ENCODE measurements at regions not wholly inside any gene's neighbourhood (a gene's known extent, or its start where the extent isn't known, plus 50 kb on each side); places are given as distances from the start of the nearest gene placed in this dataset.

GRCh38 chr7:106606120-106606519 lies 54.8 kb downstream of the CCDC71L start:
- Histone ChIP-seq H3K4me2 (ENCODE audit: control insufficient read depth, extremely low read depth, insufficient read depth, low read depth, low read length) (no peak overlapping the region), H3K79me2 (ENCODE audit: control insufficient read depth, insufficient read depth, low read length) (no peaks in the 10 kb centered on the region), H3K36me3 (ENCODE audit: control insufficient read depth in 2 of 2, extremely low read depth in 1 of 2, insufficient read depth in 2 of 2, low read length in 2 of 2) (no peaks in the 10 kb centered on the region), H3K27ac (ENCODE audit: control insufficient read depth, insufficient read depth, low read length) (no peak overlapping the region), H2AFZ (ENCODE audit: control insufficient read depth, low read length) (no peak overlapping the region), H3K9me3 (ENCODE audit: control insufficient read depth, low read depth, low read length) (no peaks in the 10 kb centered on the region), H3K4me3 (ENCODE audit: control insufficient read depth in 2 of 3, extremely low read depth in 1 of 3, insufficient read depth in 2 of 3, low read depth in 1 of 3, low read length in 3 of 3) (no peak overlapping the region), H4K20me1 (ENCODE audit: control insufficient read depth, extremely low read depth, insufficient read depth, low read length) (no peaks in the 10 kb centered on the region), H3K27me3 (ENCODE audit: control insufficient read depth, extremely low read depth, insufficient read depth, low read length) (no peaks in the 10 kb centered on the region), H3K9ac (ENCODE audit: control insufficient read depth, extremely low read depth, insufficient read depth, low read length) (no peak overlapping the region), H3K4me1 (ENCODE audit: control insufficient read depth, extremely low read depth, insufficient read depth, low read length) (peaks cover 20% of the 10 kb centered on the region), H3K9me1 (ENCODE audit: control insufficient read depth, extremely low read depth, insufficient read depth, low read length) (no peaks in the 10 kb centered on the region)
- TF ChIP-seq CTCF (optimal IDR thresholded peaks at IDR 0.05 in 1 of 3, IDR thresholded peaks at IDR 0.05 in 1 of 3, conservative IDR thresholded peaks at IDR 0.05 in 1 of 3; ENCODE audit: extremely low read depth in 1 of 3, insufficient read depth in 2 of 3, low read length in 3 of 3) (no peak), EZH2 (IDR thresholded peaks at IDR 0.05; ENCODE audit: low read length) (no peak)
- DNase-seq (ENCODE audit: low read depth, low spot score) (no peak), FAIRE-seq (no peak)
- dilution Hi-C loops (cut with MboI; ENCODE audit: extremely low pct_ligation_motif_present, low sequenced_read_pairs) = no loop called here

- dilution Hi-C loops (cut with MboI; ENCODE audit: extremely low pct_ligation_motif_present, low sequenced_read_pairs) = no loop called here
- DNase-seq (ENCODE audit: low read depth, low spot score) = no peak
Observed at GRCh38 chr7:106604971-106605370, 56.0 kb downstream of the CCDC71L start.

More at GRCh38 chr7:106604971-106605370, 56.0 kb downstream of the CCDC71L start:
- no peak for FAIRE-seq
- H3K4me2 ChIP-seq (ENCODE audit: control insufficient read depth, extremely low read depth, insufficient read depth, low read depth, low read length) = no peak overlapping the region
- TF ChIP-seq CTCF (optimal IDR thresholded peaks at IDR 0.05 in 1 of 3, IDR thresholded peaks at IDR 0.05 in 1 of 3, conservative IDR thresholded peaks at IDR 0.05 in 1 of 3; ENCODE audit: extremely low read depth in 1 of 3, insufficient read depth in 2 of 3, low read length in 3 of 3) (no peak), EZH2 (IDR thresholded peaks at IDR 0.05; ENCODE audit: low read length) (no peak)
- no peak overlapping the region for H3K27ac ChIP-seq (ENCODE audit: control insufficient read depth, insufficient read depth, low read length)
- H3K79me2 ChIP-seq (ENCODE audit: control insufficient read depth, insufficient read depth, low read length) = no peaks in the 10 kb centered on the region
- no peak overlapping the region for H3K4me3 ChIP-seq (ENCODE audit: control insufficient read depth in 2 of 3, extremely low read depth in 1 of 3, insufficient read depth in 2 of 3, low read depth in 1 of 3, low read length in 3 of 3)
- H3K9me3 ChIP-seq (ENCODE audit: control insufficient read depth, low read depth, low read length) = no peaks in the 10 kb centered on the region
- H3K9me1 ChIP-seq (ENCODE audit: control insufficient read depth, extremely low read depth, insufficient read depth, low read length) = no peaks in the 10 kb centered on the region
- H3K36me3 ChIP-seq (ENCODE audit: control insufficient read depth in 2 of 2, extremely low read depth in 1 of 2, insufficient read depth in 2 of 2, low read length in 2 of 2) = no peaks in the 10 kb centered on the region
- no peaks in the 10 kb centered on the region for H3K27me3 ChIP-seq (ENCODE audit: control insufficient read depth, extremely low read depth, insufficient read depth, low read length)
- no peak overlapping the region for H3K9ac ChIP-seq (ENCODE audit: control insufficient read depth, extremely low read depth, insufficient read depth, low read length)
- peaks cover 20% of the 10 kb centered on the region for H3K4me1 ChIP-seq (ENCODE audit: control insufficient read depth, extremely low read depth, insufficient read depth, low read length)
- no peak overlapping the region for H2AFZ ChIP-seq (ENCODE audit: control insufficient read depth, low read length)
- H4K20me1 ChIP-seq (ENCODE audit: control insufficient read depth, extremely low read depth, insufficient read depth, low read length) = no peaks in the 10 kb centered on the region
